NCI-H2227 (cell line): ENCODE measurements at regions not wholly inside any gene's neighbourhood (a gene's known extent, or its start where the extent isn't known, plus 50 kb on each side); places are given as distances from the start of the nearest gene placed in this dataset.
"Not testable (repeated sequence)": the region's sequence is repeated elsewhere in the genome, so short reads cannot be mapped to it uniquely, and the experiment has no call there.

Experiments
- DNase-seq: peaks from one replicate; lab custom pipeline; 2025; ENCODE audit not compliant: unreplicated experiment; lab: John Stamatoyannopoulos, UW

GRCh38 chr4:118586357-118586790 lies 98.8 kb upstream of the METTL14 start:
- no peak for DNase-seq

DNA sequence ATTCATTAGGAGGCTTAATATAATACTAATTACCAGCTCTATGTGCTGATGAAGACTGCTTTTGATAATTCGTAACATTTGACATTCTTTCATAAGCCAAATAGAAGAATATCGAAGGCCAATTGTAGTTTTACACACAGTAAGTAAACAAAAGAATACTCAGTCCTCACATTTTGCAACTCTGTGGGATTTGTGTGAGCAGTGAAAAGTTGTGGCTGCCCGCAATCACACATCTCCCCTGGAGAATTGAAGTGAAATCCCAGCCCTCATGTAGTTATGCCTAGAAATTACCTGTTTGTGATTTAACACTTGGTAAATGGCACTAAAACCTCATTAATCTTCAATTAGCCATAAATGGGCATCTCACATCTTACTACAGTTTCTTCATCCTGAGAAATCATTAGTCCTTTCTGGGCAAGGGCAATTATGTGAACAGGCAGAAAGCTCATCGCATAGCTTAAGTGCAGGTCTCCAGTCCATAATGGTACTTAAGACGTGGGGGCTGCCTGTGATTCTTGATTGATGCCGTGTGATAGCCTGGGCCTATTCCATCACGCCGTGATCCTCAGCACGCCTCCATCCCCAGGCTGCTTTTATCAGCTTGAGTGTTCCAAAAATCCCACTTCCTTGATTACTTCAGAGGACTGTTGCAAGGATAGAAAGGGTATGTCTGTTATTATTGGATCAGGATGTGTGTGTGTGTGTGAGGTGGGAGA lies 97.9 kb upstream of the METTL14 start:
- peak; percentile 82 for DNase-seq

DNA sequence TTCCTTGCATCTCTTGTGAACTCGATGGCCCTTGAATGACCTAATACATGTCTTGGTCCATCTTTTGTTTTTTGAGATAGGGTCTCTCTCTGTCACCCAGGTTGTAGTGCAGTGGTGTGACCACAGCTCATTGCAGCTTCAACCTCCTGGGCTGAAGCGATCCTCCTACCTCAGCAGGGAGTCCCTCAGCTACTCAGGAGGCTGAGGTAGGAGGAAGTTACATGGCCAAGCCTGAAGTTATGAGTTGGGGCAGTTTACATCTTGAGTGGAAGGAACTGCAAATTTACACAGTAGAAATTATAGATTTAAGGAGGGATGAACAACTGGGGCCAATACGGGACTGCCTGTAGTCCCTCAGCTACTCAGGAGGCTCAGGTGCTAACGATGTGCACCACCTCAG lies 97.2 kb upstream of the METTL14 start:
- no peak for DNase-seq

DNA sequence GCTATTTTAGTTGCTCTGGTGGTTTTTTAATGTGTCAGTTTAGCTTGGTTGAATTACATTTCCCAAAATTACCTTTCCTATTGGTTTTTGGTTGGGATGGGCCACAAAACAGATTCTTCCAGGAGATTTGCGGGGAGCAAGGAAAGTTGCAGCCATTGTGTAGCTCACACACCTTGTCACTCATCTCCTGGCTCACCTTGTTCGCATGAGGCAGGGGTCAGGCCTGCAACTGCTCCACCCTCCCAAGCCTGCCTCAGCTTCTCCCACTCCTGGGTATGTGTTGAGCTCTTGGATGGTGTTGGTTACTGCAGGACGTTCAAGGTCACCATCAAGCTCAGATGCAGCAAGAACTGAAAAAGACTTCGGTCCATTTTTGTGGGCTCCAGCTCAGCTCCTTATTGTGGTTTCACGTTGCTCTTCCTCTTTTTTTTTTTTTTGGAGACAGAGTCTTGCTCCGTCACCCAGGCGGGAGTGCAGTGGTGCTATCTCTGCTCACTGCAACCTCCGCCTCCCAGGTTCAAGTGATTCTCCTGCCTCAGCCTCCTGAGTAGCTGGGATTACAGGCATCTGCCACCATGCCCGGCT lies 95.6 kb upstream of the METTL14 start:
- no peak for DNase-seq

DNA sequence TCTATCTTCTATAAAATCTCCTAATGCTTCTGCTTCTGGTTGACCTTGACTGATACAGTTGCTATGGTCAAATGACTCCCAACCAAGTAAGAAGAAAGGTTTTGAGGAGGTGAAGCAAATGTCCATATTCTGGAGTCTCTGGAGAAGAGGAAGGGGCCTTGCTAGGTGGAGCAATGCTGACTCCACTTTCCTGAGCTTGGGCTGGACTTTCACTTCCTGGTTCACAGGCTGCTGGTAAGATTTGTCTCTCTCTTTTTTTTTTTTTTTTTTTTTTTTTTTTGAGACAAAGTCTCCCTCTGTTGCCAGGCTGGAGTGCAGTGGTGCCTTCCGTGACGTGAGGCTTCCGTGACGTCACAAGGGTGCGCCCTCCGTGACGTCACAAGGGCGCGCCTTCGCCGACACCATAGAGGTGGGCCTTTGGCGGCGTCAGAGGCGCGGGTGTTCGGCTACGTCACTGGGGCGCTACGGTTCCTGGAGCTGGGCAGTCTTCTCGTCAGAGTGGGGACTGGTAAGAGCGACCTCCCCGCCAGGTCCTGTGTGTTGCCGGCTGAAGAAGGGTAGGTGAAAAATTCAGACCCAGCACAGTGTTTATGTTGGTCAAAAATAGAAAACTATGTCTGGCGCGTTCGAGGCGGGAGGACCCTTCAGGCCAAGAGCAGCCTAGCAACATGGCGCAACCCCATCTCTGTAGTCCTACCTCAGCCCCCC lies 93.7 kb upstream of the METTL14 start:
- DNase-seq: peak; percentile 96

DNA sequence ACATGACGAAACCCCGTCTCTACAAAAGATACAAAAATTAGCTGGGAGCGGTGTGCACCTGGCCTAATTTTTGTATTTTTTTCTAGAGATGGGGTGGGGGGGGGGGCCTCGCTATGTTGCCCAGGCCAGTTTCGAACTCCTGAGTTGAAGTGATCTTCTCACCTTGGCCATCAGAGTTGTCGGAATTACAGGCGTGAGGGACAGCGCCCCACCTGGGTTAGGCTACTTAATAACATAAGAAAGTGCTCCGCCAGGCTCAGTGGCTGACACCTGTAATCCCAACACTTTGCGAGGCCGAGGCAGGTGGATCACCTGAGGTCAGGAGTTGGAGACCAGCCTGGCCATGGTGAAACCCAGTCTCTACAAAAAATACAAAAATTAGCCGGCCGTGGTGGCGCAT lies 92.9 kb upstream of the METTL14 start:
- DNase-seq: not testable (repeated sequence)

- DNase-seq: not testable (repeated sequence)
Observed at GRCh38 chr4:118595883-118596282, 89.3 kb upstream of the METTL14 start.

- not testable (repeated sequence) for DNase-seq
Observed at GRCh38 chr4:118625097-118625496, 60.1 kb upstream of the METTL14 start.

GRCh38 chr4:118629697-118630096 lies 55.5 kb upstream of the METTL14 start:
- not testable (repeated sequence) for DNase-seq

- not testable (repeated sequence) for DNase-seq
Observed at GRCh38 chr4:118630897-118631296, 54.3 kb upstream of the METTL14 start.

- not testable (repeated sequence) for DNase-seq
Observed at GRCh38 chr4:118631321-118632050, 53.7 kb upstream of the METTL14 start.

DNA sequence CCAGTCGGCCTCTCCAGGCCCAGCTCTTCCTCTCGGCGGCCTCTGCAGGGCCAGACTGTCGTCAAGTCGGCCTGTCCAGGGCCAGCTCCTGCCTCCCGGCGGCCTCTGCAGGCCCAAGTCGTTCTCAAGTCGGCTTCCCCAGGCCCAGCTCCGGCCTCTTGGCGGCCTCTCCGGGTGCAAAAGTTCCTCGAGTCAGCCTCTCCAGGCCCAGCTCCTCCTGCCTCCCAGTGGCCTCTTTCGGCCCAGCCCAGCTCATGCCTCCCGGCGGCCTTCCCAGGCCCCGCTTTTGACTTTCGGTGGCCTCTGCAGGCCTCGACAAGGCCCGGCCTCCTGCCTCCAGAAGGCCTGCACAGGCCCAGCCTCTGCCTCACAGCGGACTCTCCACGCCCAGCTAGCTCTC lies 51.7 kb upstream of the METTL14 start:
- DNase-seq: not testable (repeated sequence)

GRCh38 chr4:118634126-118634875 lies 50.9 kb upstream of the METTL14 start:
- not testable (repeated sequence) for DNase-seq
